OCI-LY1 (cell line): ENCODE measurements at regions not wholly inside any gene's neighbourhood (a gene's known extent, or its start where the extent isn't known, plus 50 kb on each side); places are given as distances from the start of the nearest gene placed in this dataset.

Source experiments
- H2AFZ ChIP-seq: fragments of 200-600 bp; sonication (generic), shearing (Covaris generic); 2 replicates; pipeline ENCODE4 v1.6.0; 2014; ENCODE audit warnings: antibody characterized with exemption, mild to moderate bottlenecking, low read length
- H3F3A ChIP-seq: fragments of 200-600 bp; sonication (generic), shearing (Covaris generic); 2 replicates; pipeline ENCODE4 v1.6.0; 2014; ENCODE audit warnings: mild to moderate bottlenecking, antibody characterized with exemption, low read length, moderate library complexity; ENCODE audit not compliant: insufficient read depth
- H3K27ac ChIP-seq: fragments of 200-600 bp; sonication (generic); 2 replicates; pipeline ENCODE4 v1.5.1; 2014; ENCODE audit warnings: low read length, mixed run types, mild to moderate bottlenecking, low read depth; ENCODE audit not compliant: poor library complexity, severe bottlenecking
- H3K27me3 ChIP-seq: fragments of 200-600 bp; sonication (generic); 2 replicates; pipeline ENCODE4 v1.6.0; 2014; ENCODE audit warnings: antibody characterized with exemption, mild to moderate bottlenecking, low read length, moderate library complexity; ENCODE audit not compliant: insufficient read depth
- H3K36me3 ChIP-seq: fragments of 200-600 bp; sonication (generic); 2 replicates; pipeline ENCODE4 v1.6.1; 2014; ENCODE audit warnings: mild to moderate bottlenecking, antibody characterized with exemption, low read length, moderate library complexity, mixed read lengths; ENCODE audit not compliant: insufficient read depth
- H3K4me1 ChIP-seq: fragments of 200-600 bp; sonication (generic); 2 replicates; pipeline ENCODE4 v1.5.1; 2014; ENCODE audit warnings: mild to moderate bottlenecking, low read length, moderate library complexity; ENCODE audit not compliant: insufficient read depth, severe bottlenecking
- H3K4me2 ChIP-seq: fragments of 200-600 bp; sonication (generic), shearing (Covaris generic); 2 replicates; pipeline ENCODE4 v1.6.1; 2014; ENCODE audit warnings: low read length
- H3K4me3 ChIP-seq: fragments of 200-600 bp; sonication (generic); 2 replicates; pipeline ENCODE4 v1.5.1; 2014; ENCODE audit warnings: low read length, low read depth, mild to moderate bottlenecking, mixed read lengths; ENCODE audit not compliant: poor library complexity, severe bottlenecking
- H3K79me2 ChIP-seq: fragments of 200-600 bp; shearing (Covaris generic); 2 replicates; pipeline ENCODE4 v1.6.1; 2016; ENCODE audit warnings: mixed run types, low read length, mixed read lengths; ENCODE audit not compliant: insufficient read depth
- H3K9ac ChIP-seq: fragments of 200-600 bp; sonication (generic), shearing (Covaris generic); 2 replicates; pipeline ENCODE4 v1.6.1; 2014; ENCODE audit warnings: mild to moderate bottlenecking, low read length, mixed read lengths
- H3K9me2 ChIP-seq: fragments of 200-600 bp; sonication (generic), shearing (Covaris generic); 2 replicates; pipeline ENCODE4 v1.6.1; 2014; ENCODE audit warnings: low read depth, mild to moderate bottlenecking, low read length, mixed read lengths
- H3K9me3 ChIP-seq: fragments of 200-600 bp; shearing (Covaris generic); 2 replicates; pipeline ENCODE4 v1.6.1; 2014; ENCODE audit warnings: low read length, mixed read lengths
- H4K20me1 ChIP-seq: fragments of 200-600 bp; sonication (generic), shearing (Covaris generic); 2 replicates; pipeline ENCODE4 v1.6.0; 2016; ENCODE audit warnings: mild to moderate bottlenecking, low read length; ENCODE audit not compliant: insufficient read depth
- CTCF ChIP-seq: fragments of 200-600 bp; sonication (generic), shearing (Covaris generic); IDR thresholded peaks from 2 replicates; pipeline ENCODE4 v1.5.1; 2017; ENCODE audit warnings: mild to moderate bottlenecking, antibody characterized with exemption, low read length, moderate library complexity, mixed read lengths
- EZH2 ChIP-seq: fragments of 200-600 bp; sonication (generic), shearing (Covaris generic); IDR thresholded peaks from 2 replicates; pipeline ENCODE4 v1.8.0; 2017; ENCODE audit warnings: borderline replicate concordance, mixed run types, mild to moderate bottlenecking, antibody characterized with exemption, low read length, moderate library complexity, mixed read lengths

- H3K9me2 ChIP-seq, result no peaks in the 10 kb centered on the region
- no peaks in the 10 kb centered on the region for H3K4me1 ChIP-seq
- H3K9ac ChIP-seq, result no peak overlapping the region
- H3K27ac ChIP-seq, result no peak overlapping the region
- H3K79me2 ChIP-seq, result no peaks in the 10 kb centered on the region
- H3K27me3 ChIP-seq, result no peaks in the 10 kb centered on the region; the same call in 1 of the 2 replicates
- H2AFZ ChIP-seq, result no peak overlapping the region
- no peaks in the 10 kb centered on the region for H3K9me3 ChIP-seq
- H3K4me3 ChIP-seq, result no peak overlapping the region
- TF ChIP-seq EZH2, result no peak
- no peak for TF ChIP-seq CTCF
- H3F3A ChIP-seq, result no peaks in the 10 kb centered on the region
- no peaks in the 10 kb centered on the region for H4K20me1 ChIP-seq
- H3K4me2 ChIP-seq, result no peak overlapping the region
- H3K36me3 ChIP-seq, result no peaks in the 10 kb centered on the region
Measured at GRCh38 chr4:111992351-111993168, 152.7 kb upstream of the FAM241A start.

GRCh38 chr4:111994392-111994791 is 150.9 kb upstream of the FAM241A start:
- Histone ChIP-seq H3F3A (no peaks in the 10 kb centered on the region), H3K27me3 (no peaks in the 10 kb centered on the region; the same call in 1 of the 2 replicates), H3K27ac (no peak overlapping the region), H3K4me2 (no peak overlapping the region), H3K9me2 (no peaks in the 10 kb centered on the region), H3K9me3 (no peaks in the 10 kb centered on the region), H3K4me3 (no peak overlapping the region), H3K36me3 (no peaks in the 10 kb centered on the region), H3K4me1 (no peaks in the 10 kb centered on the region), H2AFZ (no peak overlapping the region), H3K79me2 (no peaks in the 10 kb centered on the region), H3K9ac (no peak overlapping the region), H4K20me1 (no peaks in the 10 kb centered on the region)
- TF ChIP-seq EZH2, result no peak
- no peak for TF ChIP-seq CTCF

GRCh38 chr4:111997785-111998184 is 147.5 kb upstream of the FAM241A start:
- Histone ChIP-seq H3K27ac (no peak overlapping the region), H3K4me2 (no peak overlapping the region), H3K79me2 (no peaks in the 10 kb centered on the region), H3K9me3 (no peaks in the 10 kb centered on the region), H3F3A (no peaks in the 10 kb centered on the region), H3K36me3 (no peaks in the 10 kb centered on the region), H3K9ac (no peak overlapping the region), H3K4me3 (no peak overlapping the region), H2AFZ (no peak overlapping the region), H3K27me3 (no peaks in the 10 kb centered on the region), H3K9me2 (no peaks in the 10 kb centered on the region), H3K4me1 (no peaks in the 10 kb centered on the region), H4K20me1 (no peaks in the 10 kb centered on the region)
- TF ChIP-seq CTCF, result no peak
- TF ChIP-seq EZH2, result no peak
